ENCODE measurements at regions not wholly inside any gene's neighbourhood (a gene's known extent, or its start where the extent isn't known, plus 50 kb on each side); places are given as distances from the start of the nearest gene placed in this dataset.

DNA sequence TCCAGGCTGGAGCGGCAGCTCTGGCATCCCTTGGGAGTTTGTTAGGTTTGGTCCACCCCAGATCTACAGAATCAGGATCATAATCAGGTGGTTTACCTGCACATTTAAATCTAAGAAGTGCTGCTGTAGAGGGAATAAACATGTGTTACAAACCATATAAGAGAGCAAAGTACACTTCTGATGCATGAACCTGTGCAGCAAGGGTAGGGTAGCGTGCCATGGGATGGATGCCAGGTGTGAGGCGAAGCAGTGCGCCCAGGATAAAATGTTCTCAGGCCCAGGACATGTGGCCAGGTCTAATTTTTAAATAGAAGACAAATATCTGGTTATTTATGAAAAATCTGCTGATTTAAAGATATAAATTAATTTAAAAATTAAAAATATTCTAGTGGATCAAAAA, 308.8 kb upstream of the USP24 start:
- Histone ChIP-seq H3K36me3 (ENCODE audit: insufficient read depth, low read length) (no peaks in the 10 kb centered on the region), H4K20me1 (ENCODE audit: insufficient read depth, low read length) (no peaks in the 10 kb centered on the region), H3K79me2 (ENCODE audit: insufficient read depth, low read depth, low read length) (no peaks in the 10 kb centered on the region), H2AFZ (ENCODE audit: low read length) (no peak overlapping the region), H3K4me2 (ENCODE audit: low read length) (no peak overlapping the region), H3K4me3 (ENCODE audit: low read depth, low read length, poor library complexity, severe bottlenecking) (no peak overlapping the region), H3K9me2 (ENCODE audit: insufficient read depth, low read length) (no peaks in the 10 kb centered on the region), H3K4me1 (ENCODE audit: insufficient read depth, low read length, poor library complexity, severe bottlenecking) (no peaks in the 10 kb centered on the region), H3K9me3 (ENCODE audit: low read length) (no peaks in the 10 kb centered on the region), H3K27ac (ENCODE audit: low read depth, low read length, poor library complexity, severe bottlenecking) (no peak overlapping the region)
- POLR2A ChIA-PET: interaction anchor here (0.6 kb wide), 1 partner anchor 18 kb away, joined by 3 read pairs; no protein-coding TSS in a partner anchor
- no TSS peak for BruUV-seq (replicated peaks)
- TF ChIP-seq EZH2phosphoT487 (IDR thresholded peaks at IDR 0.05; ENCODE audit: borderline replicate concordance, low read depth, low read length): no peak
- TF ChIP-seq, protein P1, sequence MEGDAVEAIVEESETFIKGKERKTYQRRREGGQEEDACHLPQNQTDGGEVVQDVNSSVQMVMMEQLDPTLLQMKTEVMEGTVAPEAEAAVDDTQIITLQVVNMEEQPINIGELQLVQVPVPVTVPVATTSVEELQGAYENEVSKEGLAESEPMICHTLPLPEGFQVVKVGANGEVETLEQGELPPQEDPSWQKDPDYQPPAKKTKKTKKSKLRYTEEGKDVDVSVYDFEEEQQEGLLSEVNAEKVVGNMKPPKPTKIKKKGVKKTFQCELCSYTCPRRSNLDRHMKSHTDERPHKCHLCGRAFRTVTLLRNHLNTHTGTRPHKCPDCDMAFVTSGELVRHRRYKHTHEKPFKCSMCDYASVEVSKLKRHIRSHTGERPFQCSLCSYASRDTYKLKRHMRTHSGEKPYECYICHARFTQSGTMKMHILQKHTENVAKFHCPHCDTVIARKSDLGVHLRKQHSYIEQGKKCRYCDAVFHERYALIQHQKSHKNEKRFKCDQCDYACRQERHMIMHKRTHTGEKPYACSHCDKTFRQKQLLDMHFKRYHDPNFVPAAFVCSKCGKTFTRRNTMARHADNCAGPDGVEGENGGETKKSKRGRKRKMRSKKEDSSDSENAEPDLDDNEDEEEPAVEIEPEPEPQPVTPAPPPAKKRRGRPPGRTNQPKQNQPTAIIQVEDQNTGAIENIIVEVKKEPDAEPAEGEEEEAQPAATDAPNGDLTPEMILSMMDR (conservative IDR thresholded peaks at IDR 0.05; ENCODE audit: low read length): no peak
- CTCF ChIA-PET (ENCODE audit: unreplicated experiment): no interaction called here
- no peak for DNase-seq (ENCODE audit: low spot score)
- intact Hi-C loops (cut with micrococcal nuclease; ENCODE audit: unreplicated experiment): no loop called here

DNA sequence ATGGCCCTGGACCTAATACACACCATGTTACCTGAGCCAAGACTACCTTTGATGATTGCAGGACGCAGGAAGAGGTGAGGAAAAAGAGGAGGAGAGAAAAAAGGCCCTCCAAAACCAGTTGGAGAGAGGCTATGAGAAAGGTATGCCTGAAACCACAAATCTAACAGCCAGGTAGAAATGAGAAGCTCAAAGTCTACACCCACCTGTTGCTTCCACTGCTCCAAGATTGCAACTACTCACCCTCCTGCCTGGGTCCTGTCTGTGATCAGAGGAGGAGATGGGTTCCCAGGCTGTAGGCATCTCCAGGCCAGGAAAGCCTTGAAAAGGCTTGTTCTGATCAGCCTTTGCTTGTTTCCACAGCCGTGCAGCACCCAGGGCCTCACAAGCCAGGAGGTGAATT, 307.8 kb upstream of the USP24 start:
- ChIA-PET CTCF (ENCODE audit: unreplicated experiment) (no interaction called here), POLR2A (no interaction called here)
- TF ChIP-seq, protein P1 (conservative IDR thresholded peaks at IDR 0.05; ENCODE audit: low read length): no peak
- no peak for TF ChIP-seq EZH2phosphoT487 (IDR thresholded peaks at IDR 0.05; ENCODE audit: borderline replicate concordance, low read depth, low read length)
- H3K4me1 ChIP-seq (ENCODE audit: insufficient read depth, low read length, poor library complexity, severe bottlenecking): no peaks in the 10 kb centered on the region
- intact Hi-C loops (cut with micrococcal nuclease; ENCODE audit: unreplicated experiment): no loop called here
- no peak overlapping the region for H3K4me3 ChIP-seq (ENCODE audit: low read depth, low read length, poor library complexity, severe bottlenecking)
- no peak overlapping the region for H3K4me2 ChIP-seq (ENCODE audit: low read length)
- H4K20me1 ChIP-seq (ENCODE audit: insufficient read depth, low read length): no peaks in the 10 kb centered on the region
- H3K79me2 ChIP-seq (ENCODE audit: insufficient read depth, low read depth, low read length): no peaks in the 10 kb centered on the region
- H3K9me3 ChIP-seq (ENCODE audit: low read length): no peaks in the 10 kb centered on the region
- no peak for DNase-seq (ENCODE audit: low spot score)
- no peaks in the 10 kb centered on the region for H3K9me2 ChIP-seq (ENCODE audit: insufficient read depth, low read length)
- H3K27ac ChIP-seq (ENCODE audit: low read depth, low read length, poor library complexity, severe bottlenecking): no peak overlapping the region
- BruUV-seq (replicated peaks): no TSS peak
- H2AFZ ChIP-seq (ENCODE audit: low read length): no peak overlapping the region
- H3K36me3 ChIP-seq (ENCODE audit: insufficient read depth, low read length): no peaks in the 10 kb centered on the region

GRCh38 chr1:55522353-55522903, 307.3 kb upstream of the USP24 start:
- no peak for DNase-seq (ENCODE audit: low spot score)
- CTCF ChIA-PET (ENCODE audit: unreplicated experiment): no interaction called here
- H3K9me3 ChIP-seq (ENCODE audit: low read length): no peaks in the 10 kb centered on the region
- POLR2A ChIA-PET: no interaction called here
- no TSS peak for BruUV-seq (replicated peaks)
- no peak overlapping the region for H3K4me3 ChIP-seq (ENCODE audit: low read depth, low read length, poor library complexity, severe bottlenecking)
- no peaks in the 10 kb centered on the region for H4K20me1 ChIP-seq (ENCODE audit: insufficient read depth, low read length)
- no peak overlapping the region for H3K27ac ChIP-seq (ENCODE audit: low read depth, low read length, poor library complexity, severe bottlenecking)
- no peaks in the 10 kb centered on the region for H3K36me3 ChIP-seq (ENCODE audit: insufficient read depth, low read length)
- no peak overlapping the region for H2AFZ ChIP-seq (ENCODE audit: low read length)
- intact Hi-C loops (cut with micrococcal nuclease; ENCODE audit: unreplicated experiment): no loop called here
- H3K4me2 ChIP-seq (ENCODE audit: low read length): no peak overlapping the region
- H3K4me1 ChIP-seq (ENCODE audit: insufficient read depth, low read length, poor library complexity, severe bottlenecking): no peaks in the 10 kb centered on the region
- no peak for TF ChIP-seq EZH2phosphoT487 (IDR thresholded peaks at IDR 0.05; ENCODE audit: borderline replicate concordance, low read depth, low read length)
- TF ChIP-seq, protein P1 (conservative IDR thresholded peaks at IDR 0.05; ENCODE audit: low read length): no peak
- H3K9me2 ChIP-seq (ENCODE audit: insufficient read depth, low read length): no peaks in the 10 kb centered on the region
- no peaks in the 10 kb centered on the region for H3K79me2 ChIP-seq (ENCODE audit: insufficient read depth, low read depth, low read length)
